Activated naive CD4-positive, alpha-beta T cell treated with Interleukin-2 at 50 U/mL for 16 hours (primary cell): ENCODE measurements at regions not wholly inside any gene's neighbourhood (a gene's known extent, or its start where the extent isn't known, plus 50 kb on each side); places are given as distances from the start of the nearest gene placed in this dataset.
"Not testable (repeated sequence)": the region's sequence is repeated elsewhere in the genome, so short reads cannot be mapped to it uniquely, and the experiment has no call there.

Experiments
- DNase-seq: peaks from one replicate; pipeline ENCODE4 v3.0.0-alpha.2; 2020

- not testable (repeated sequence) for DNase-seq
These were observed 860.4 kb upstream of the DEFB115 start for GRCh38 chr20:30397111-30397510.

GRCh38 chr20:30405061-30405460 lies 852.4 kb upstream of the DEFB115 start:
- DNase-seq: not testable (repeated sequence)

GRCh38 chr20:30405585-30405984 lies 851.9 kb upstream of the DEFB115 start:
- DNase-seq: not testable (repeated sequence)

- DNase-seq: not testable (repeated sequence)
These were observed 851.1 kb upstream of the DEFB115 start for GRCh38 chr20:30406370-30406769.

GRCh38 chr20:30412972-30413371 lies 844.5 kb upstream of the DEFB115 start:
- no peak for DNase-seq

- not testable (repeated sequence) for DNase-seq
These were observed 840.1 kb upstream of the DEFB115 start for GRCh38 chr20:30417387-30417786.

- not testable (repeated sequence) for DNase-seq
These were observed 839.1 kb upstream of the DEFB115 start for GRCh38 chr20:30418378-30418777.

- no peak for DNase-seq
These were observed 838.0 kb upstream of the DEFB115 start for GRCh38 chr20:30419466-30419865.

- DNase-seq: not testable (repeated sequence)
These were observed 837.5 kb upstream of the DEFB115 start for GRCh38 chr20:30419871-30420420.
